Lower leg skin (tissue), 3 donors: ENCODE measurements at regions not wholly inside any gene's neighbourhood (a gene's known extent, or its start where the extent isn't known, plus 50 kb on each side); places are given as distances from the start of the nearest gene placed in this dataset.

ENCODE experiments used
- CTCF ChIP-seq, 3 donors: fragments of 450-650 bp; IDR thresholded peaks; one replicate each; pipeline ENCODE4 v1.5.1; 2016; ENCODE audit warnings: antibody characterized with exemption in 3 of 3, mild to moderate bottlenecking in 3 of 3, moderate library complexity in 2 of 3
- POLR2A ChIP-seq, 2 donors: fragments of 450-650 bp; IDR thresholded peaks; one replicate each; pipeline ENCODE4 v1.6.1; 2016 to 2017; ENCODE audit warnings: antibody characterized with exemption in 2 of 2, mild to moderate bottlenecking in 1 of 2, moderate library complexity in 1 of 2

DNA sequence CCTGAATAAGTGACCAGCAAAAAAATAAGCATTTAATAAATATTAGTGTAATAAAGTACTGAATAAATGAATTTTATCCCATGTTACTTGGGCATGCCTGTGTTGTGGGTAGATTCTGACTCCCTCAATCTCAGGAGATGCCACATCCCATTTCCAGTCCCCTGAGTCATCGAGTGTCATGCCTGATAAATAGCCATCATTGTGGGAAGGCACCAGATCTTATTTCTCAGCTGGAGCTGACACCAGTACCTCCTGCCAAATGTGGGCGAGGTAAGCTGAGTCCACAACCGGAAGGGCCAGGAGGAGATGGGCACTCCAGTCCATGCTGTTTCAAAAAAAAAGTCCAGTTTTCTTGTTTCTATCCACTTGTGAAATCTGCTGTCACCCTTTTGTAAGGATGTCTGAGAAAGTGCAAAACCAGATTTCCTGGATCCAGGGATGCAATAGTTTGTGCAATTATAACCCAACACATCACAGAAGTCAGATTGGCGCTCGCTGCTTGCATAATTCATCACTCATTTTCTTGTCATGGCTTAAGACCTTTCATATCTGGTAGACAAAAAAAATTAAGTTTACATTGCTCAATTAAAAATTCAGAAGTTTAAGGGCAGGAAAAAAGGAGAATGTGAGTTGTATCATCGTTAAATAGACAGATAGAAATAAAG, 311.6 kb downstream of the MIAT start:
- TF ChIP-seq POLR2A (IDR thresholded peaks at IDR 0.05) (no peak), CTCF (IDR thresholded peaks at IDR 0.05) (no peak)
